SK-N-SH treated with all-trans-retinoic acid at 6 μM for 48 hours (cell line): ENCODE measurements at regions not wholly inside any gene's neighbourhood (a gene's known extent, or its start where the extent isn't known, plus 50 kb on each side); places are given as distances from the start of the nearest gene placed in this dataset.

Experiments
- ATAC-seq: fragments of 200-7000 bp; cut with Tn5 transposase; 3 replicates; pipeline ENCODE4 v1.9.1; 2020; ENCODE audit warnings: mild to moderate bottlenecking, moderate library complexity
- ARNTL ChIP-seq: fragments of 450-650 bp; formaldehyde crosslinking; IDR thresholded peaks from 2 replicates; pipeline ENCODE4 v1.5.0; 2020; ENCODE audit warnings: low read depth, mild to moderate bottlenecking, moderate library complexity, borderline replicate concordance
- BACH2 ChIP-seq: fragments of 250-450 bp; sonication (Bioruptor Pico); IDR thresholded peaks from 2 replicates; pipeline ENCODE4 v1.9.0; 2021; ENCODE audit warnings: mild to moderate bottlenecking, borderline replicate concordance
- CREB5 ChIP-seq: fragments of 250-450 bp; sonication (Bioruptor Pico); IDR thresholded peaks from 2 replicates; pipeline ENCODE4 v1.5.1; 2020; ENCODE audit warnings: low read depth, mild to moderate bottlenecking, moderate library complexity
- CSDC2 ChIP-seq: fragments of 250-450 bp; sonication (Bioruptor Pico); IDR thresholded peaks from 2 replicates; pipeline ENCODE4 v1.5.0; 2020; ENCODE audit warnings: mild to moderate bottlenecking, moderate library complexity
- ESRRG ChIP-seq: fragments of 250-450 bp; sonication (Bioruptor Pico); IDR thresholded peaks from 2 replicates; pipeline ENCODE4 v1.6.1; 2021; ENCODE audit warnings: mild to moderate bottlenecking
- GLIS3 ChIP-seq: fragments of 250-450 bp; sonication (Bioruptor Pico); IDR thresholded peaks from 2 replicates; pipeline ENCODE4 v1.5.0; 2020; ENCODE audit warnings: mild to moderate bottlenecking, moderate library complexity
- ISL1 ChIP-seq: fragments of 250-450 bp; sonication (Bioruptor Pico); IDR thresholded peaks from 2 replicates; pipeline ENCODE4 v2.1.2; 2022; ENCODE audit warnings: mild to moderate bottlenecking, moderate library complexity
- OSR1 ChIP-seq: fragments of 250-450 bp; sonication (Bioruptor Pico); IDR thresholded peaks from 2 replicates; pipeline ENCODE4 v1.8.0; 2022; ENCODE audit warnings: moderate library complexity, mild to moderate bottlenecking, inconsistent platforms
- POU6F1 ChIP-seq: fragments of 250-450 bp; sonication (Bioruptor Pico); IDR thresholded peaks from 2 replicates; pipeline ENCODE4 v1.8.0; 2021; ENCODE audit warnings: low read depth, mild to moderate bottlenecking, moderate library complexity, borderline replicate concordance
- PPARA ChIP-seq: fragments of 250-450 bp; sonication (Bioruptor Pico); IDR thresholded peaks from 2 replicates; pipeline ENCODE4 v1.5.0; 2020; ENCODE audit warnings: mild to moderate bottlenecking, borderline replicate concordance
- RARB ChIP-seq: fragments of 250-450 bp; sonication (Bioruptor Pico); IDR thresholded peaks from 2 replicates; pipeline ENCODE4 v1.8.0; 2021; ENCODE audit warnings: mild to moderate bottlenecking, moderate library complexity
- SNAI2 ChIP-seq: fragments of 250-450 bp; sonication (Bioruptor Pico); IDR thresholded peaks from 2 replicates; pipeline ENCODE4 v1.5.0; 2020; ENCODE audit warnings: mild to moderate bottlenecking, moderate library complexity
- TCF4 ChIP-seq: fragments of 250-450 bp; sonication (Bioruptor Pico); IDR thresholded peaks from 2 replicates; pipeline ENCODE4 v1.8.0; 2021; ENCODE audit warnings: mild to moderate bottlenecking, moderate library complexity, borderline replicate concordance
- TOX ChIP-seq: fragments of 250-450 bp; sonication (Bioruptor Pico); IDR thresholded peaks from 2 replicates; pipeline ENCODE4 v1.8.0; 2021; ENCODE audit warnings: mild to moderate bottlenecking, moderate library complexity, borderline replicate concordance
- TSHZ2 ChIP-seq: fragments of 250-450 bp; sonication (Bioruptor Pico); IDR thresholded peaks from 2 replicates; pipeline ENCODE4 v1.5.0; 2020; ENCODE audit warnings: mild to moderate bottlenecking, moderate library complexity
- ZC3H10 ChIP-seq: fragments of 250-450 bp; sonication (Bioruptor Pico); IDR thresholded peaks from 2 replicates; pipeline ENCODE4 v1.5.1; 2021; ENCODE audit warnings: mild to moderate bottlenecking, moderate library complexity
- ZFP3 ChIP-seq: fragments of 250-450 bp; sonication (Bioruptor Pico); IDR thresholded peaks from 2 replicates; pipeline ENCODE4 v1.5.0; 2020; ENCODE audit warnings: mild to moderate bottlenecking, moderate library complexity
- ZFP30 ChIP-seq: fragments of 450-650 bp; formaldehyde crosslinking; IDR thresholded peaks from 2 replicates; pipeline ENCODE4 v1.5.0; 2022; ENCODE audit warnings: mild to moderate bottlenecking, moderate library complexity
- ZNF565 ChIP-seq: fragments of 450-650 bp; formaldehyde crosslinking; conservative IDR thresholded peaks from 2 replicates; pipeline ENCODE4 v1.5.0; 2020; ENCODE audit warnings: low read depth, mild to moderate bottlenecking, moderate library complexity
- ZNF70 ChIP-seq: fragments of 450-650 bp; formaldehyde crosslinking; IDR thresholded peaks from 2 replicates; pipeline ENCODE4 v1.5.0; 2020; ENCODE audit warnings: mild to moderate bottlenecking, moderate library complexity
- ZNF8 ChIP-seq: fragments of 450-650 bp; formaldehyde crosslinking; IDR thresholded peaks from 2 replicates; pipeline ENCODE4 v1.5.0; 2020; ENCODE audit warnings: mild to moderate bottlenecking, moderate library complexity
- TF ChIP-seq, protein P1 (sequence below): fragments of 250-450 bp; sonication (Bioruptor Pico); IDR thresholded peaks from 2 replicates; pipeline ENCODE4 v1.5.1; 2021; ENCODE audit warnings: mild to moderate bottlenecking, moderate library complexity

DNA sequence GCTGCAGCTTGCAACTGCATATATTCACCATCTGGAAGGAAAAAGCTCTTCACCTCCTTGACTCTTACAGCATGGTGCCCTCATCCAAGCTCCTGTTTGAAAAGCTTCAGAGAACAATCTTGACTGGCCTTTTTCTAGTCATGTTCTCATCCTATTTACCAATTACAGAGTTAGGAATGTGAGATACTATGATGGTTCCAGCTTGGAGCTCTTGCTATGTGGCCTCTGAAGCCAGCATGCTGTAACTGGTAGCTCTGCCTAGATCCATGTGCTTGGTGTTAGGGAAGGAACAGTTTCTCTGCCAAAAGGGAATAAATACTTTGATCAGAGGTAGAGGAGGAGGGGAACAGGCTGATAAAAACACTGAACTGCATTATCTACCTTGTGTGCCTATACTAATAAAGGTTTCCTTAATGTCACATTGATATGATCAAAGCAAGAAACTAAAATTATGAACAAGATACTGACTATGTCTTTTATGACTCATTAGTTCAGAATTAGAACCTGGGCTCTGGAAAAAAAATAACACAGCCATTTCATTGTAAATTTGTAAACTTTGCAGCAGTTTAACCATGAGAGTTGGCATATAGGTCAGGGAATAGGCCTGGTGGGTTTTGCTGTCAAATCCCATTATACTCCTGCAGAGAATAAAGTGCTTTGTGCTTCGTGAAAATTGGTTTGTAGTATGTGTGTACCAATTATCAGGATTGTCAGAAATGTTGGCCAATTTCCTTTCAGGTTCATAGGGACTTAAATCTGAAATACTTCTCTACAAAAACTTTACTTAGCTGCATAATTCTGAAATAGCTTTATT lies 92.7 kb downstream of the LEPR start (continued):
- TF ChIP-seq BACH2 (no peak), SNAI2 (no peak), ARNTL (CRISPR knock-in tag) (no peak), ZNF70 (CRISPR knock-in tag) (no peak), TOX (CRISPR knock-in tag) (no peak), OSR1 (no peak)

DNA sequence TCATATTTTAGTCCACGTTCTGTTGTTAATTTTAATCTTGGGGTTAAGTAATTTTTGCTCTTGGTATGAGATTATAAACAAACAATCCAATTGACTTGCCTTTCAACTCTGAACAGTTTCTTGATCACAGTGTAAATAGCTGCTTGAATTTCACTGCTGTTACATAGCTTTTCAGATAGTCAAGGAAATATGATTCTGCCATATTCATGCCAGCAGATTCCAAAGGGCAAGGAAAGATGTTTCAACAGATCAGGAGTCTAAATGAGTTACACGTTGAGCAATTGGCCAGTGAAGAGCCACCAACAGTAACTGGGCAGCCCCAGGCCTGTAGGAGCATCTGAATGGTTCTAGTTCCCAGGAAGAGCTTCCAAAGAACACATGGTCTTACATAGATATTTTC lies 93.6 kb downstream of the LEPR start:
- ATAC-seq: peak; percentile 76
- TF ChIP-seq ZFP3 (CRISPR knock-in tag) (peak; percentile 16; the same call in 1 of the 2 replicates), ESRRG (CRISPR knock-in tag) (no peak)
- TF ChIP-seq, all 23 proteins: peak for 1

DNA sequence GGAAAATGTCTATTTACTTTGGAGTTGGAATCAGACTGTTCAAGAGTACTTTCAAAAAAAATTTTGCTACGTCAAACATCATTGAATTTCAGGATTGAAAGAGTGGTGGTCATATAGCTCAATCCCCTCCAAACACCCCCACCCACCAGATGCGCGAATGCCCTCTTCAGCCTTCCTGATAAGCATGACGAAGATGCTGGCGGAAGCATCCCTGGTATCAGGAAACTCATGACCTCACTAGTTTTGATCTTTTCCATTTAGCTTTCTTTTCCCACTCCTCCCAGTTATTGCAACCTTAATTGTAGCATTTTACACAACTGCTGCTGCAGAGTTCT lies 104.4 kb downstream of the LEPR start:
- ATAC-seq: no peak
- TF ChIP-seq ISL1 (CRISPR knock-in tag): no peak
- no peak for TF ChIP-seq ZNF8 (CRISPR knock-in tag)
- no peak for TF ChIP-seq ZFP30
- TF ChIP-seq CREB5 (CRISPR knock-in tag): no peak
- no peak for TF ChIP-seq TSHZ2 (CRISPR knock-in tag)
- no peak for TF ChIP-seq SNAI2
- no peak for TF ChIP-seq BACH2
- no peak for TF ChIP-seq ZFP3 (CRISPR knock-in tag)
- no peak for TF ChIP-seq PPARA (CRISPR knock-in tag)
- TF ChIP-seq ZNF70 (CRISPR knock-in tag): no peak
- TF ChIP-seq OSR1: no peak
- TF ChIP-seq, all 23 proteins: peak for 0

DNA sequence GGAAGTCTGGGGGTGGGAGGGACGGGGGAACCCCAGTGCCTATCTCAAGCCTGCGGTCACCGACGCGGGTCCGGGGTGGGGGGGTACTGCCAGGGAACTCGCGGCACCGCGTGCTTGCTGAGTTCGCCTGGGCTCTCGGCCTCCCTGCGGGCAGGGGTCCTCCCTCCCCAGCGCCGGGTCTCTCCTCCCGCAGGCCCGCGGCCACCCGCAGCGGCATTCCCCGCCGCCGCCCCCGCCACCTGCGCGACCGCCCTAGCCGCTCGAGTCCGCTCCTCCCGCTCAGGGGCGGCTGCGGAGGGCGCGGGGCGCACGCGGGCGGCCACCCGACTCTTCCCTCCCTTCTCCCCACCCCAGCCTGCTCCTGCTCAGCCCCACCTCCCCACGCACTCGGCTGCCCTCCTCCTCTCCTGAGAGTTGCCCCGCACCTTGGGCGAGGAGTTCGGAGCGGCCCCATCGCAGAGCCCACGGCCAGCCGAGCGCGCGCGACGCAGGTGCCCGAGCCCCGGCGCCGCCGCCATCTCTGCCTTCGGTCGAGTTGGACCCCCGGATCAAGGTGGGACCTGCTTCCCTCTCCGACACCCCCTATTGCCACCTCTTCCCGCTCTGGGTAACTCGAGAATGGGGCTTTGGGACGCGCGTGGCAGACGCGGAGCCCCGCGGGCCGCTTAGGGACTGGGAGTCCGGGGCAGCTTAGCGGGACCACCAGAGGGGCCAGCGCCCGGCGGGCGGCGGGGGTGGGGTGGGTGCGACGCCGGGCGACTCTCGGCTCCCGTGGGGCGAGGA lies 105.0 kb downstream of the LEPR start:
- peak; percentile 50 for ATAC-seq

More for the DNA sequence above, 105.0 kb downstream of the LEPR start:
- TF ChIP-seq, protein P1, sequence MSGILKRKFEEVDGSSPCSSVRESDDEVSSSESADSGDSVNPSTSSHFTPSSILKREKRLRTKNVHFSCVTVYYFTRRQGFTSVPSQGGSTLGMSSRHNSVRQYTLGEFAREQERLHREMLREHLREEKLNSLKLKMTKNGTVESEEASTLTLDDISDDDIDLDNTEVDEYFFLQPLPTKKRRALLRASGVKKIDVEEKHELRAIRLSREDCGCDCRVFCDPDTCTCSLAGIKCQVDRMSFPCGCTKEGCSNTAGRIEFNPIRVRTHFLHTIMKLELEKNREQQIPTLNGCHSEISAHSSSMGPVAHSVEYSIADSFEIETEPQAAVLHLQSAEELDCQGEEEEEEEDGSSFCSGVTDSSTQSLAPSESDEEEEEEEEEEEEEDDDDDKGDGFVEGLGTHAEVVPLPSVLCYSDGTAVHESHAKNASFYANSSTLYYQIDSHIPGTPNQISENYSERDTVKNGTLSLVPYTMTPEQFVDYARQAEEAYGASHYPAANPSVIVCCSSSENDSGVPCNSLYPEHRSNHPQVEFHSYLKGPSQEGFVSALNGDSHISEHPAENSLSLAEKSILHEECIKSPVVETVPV (CRISPR knock-in tag): no peak
- TF ChIP-seq OSR1: no peak
- no peak for TF ChIP-seq PPARA (CRISPR knock-in tag)
- no peak for TF ChIP-seq ZFP30
- TF ChIP-seq POU6F1: no peak
- no peak for TF ChIP-seq ZC3H10
- TF ChIP-seq ZNF8 (CRISPR knock-in tag): no peak
- TF ChIP-seq TSHZ2 (CRISPR knock-in tag): no peak
- no peak for TF ChIP-seq ZFP3 (CRISPR knock-in tag)
- TF ChIP-seq CSDC2 (CRISPR knock-in tag): no peak
- TF ChIP-seq ISL1 (CRISPR knock-in tag): no peak
- no peak for TF ChIP-seq TCF4 (CRISPR knock-in tag)
- TF ChIP-seq ZNF565: no peak
- TF ChIP-seq ESRRG (CRISPR knock-in tag): no peak
- TF ChIP-seq RARB (CRISPR knock-in tag): no peak
- TF ChIP-seq ARNTL (CRISPR knock-in tag): no peak
- TF ChIP-seq ZNF70 (CRISPR knock-in tag): no peak
- no peak for TF ChIP-seq TOX (CRISPR knock-in tag)
- TF ChIP-seq GLIS3 (CRISPR knock-in tag): no peak
